Hematopoietic multipotent progenitor cell treated with erythropoietin and hydrocortisone succinate and interleukin-3 and kit ligand, for 15 days (in vitro differentiated cells): ENCODE measurements at regions not wholly inside any gene's neighbourhood (a gene's known extent, or its start where the extent isn't known, plus 50 kb on each side); places are given as distances from the start of the nearest gene placed in this dataset.

ENCODE experiments used
- DNase-seq: peaks from one replicate; pipeline ENCODE4 v3.0.0-alpha.2; 2015; ENCODE audit warnings: low spot score

- no peak for DNase-seq
These were observed 350.8 kb downstream of the PTPRU start for GRCh38 chr1:29586991-29587745.

- DNase-seq: no peak
These were observed 349.9 kb downstream of the PTPRU start for GRCh38 chr1:29586215-29586614.

GRCh38 chr1:29585656-29586055 is 349.3 kb downstream of the PTPRU start:
- no peak for DNase-seq

GRCh38 chr1:29585201-29585600 is 348.9 kb downstream of the PTPRU start:
- DNase-seq: no peak

GRCh38 chr1:29584776-29585175 is 348.5 kb downstream of the PTPRU start:
- DNase-seq: no peak

- DNase-seq: no peak
These were observed 348.0 kb downstream of the PTPRU start for GRCh38 chr1:29584362-29584761.

GRCh38 chr1:29583727-29584126 is 347.4 kb downstream of the PTPRU start:
- DNase-seq: no peak

GRCh38 chr1:29581256-29581655 is 344.9 kb downstream of the PTPRU start:
- no peak for DNase-seq

- DNase-seq: no peak
These were observed 343.6 kb downstream of the PTPRU start for GRCh38 chr1:29579821-29580425.

- DNase-seq: no peak
These were observed 341.2 kb downstream of the PTPRU start for GRCh38 chr1:29577512-29577911.

- DNase-seq: no peak
These were observed 340.2 kb downstream of the PTPRU start for GRCh38 chr1:29576510-29576909.

GRCh38 chr1:29575826-29576225 is 339.5 kb downstream of the PTPRU start:
- DNase-seq: no peak

GRCh38 chr1:29575277-29575676 is 339.0 kb downstream of the PTPRU start:
- DNase-seq: no peak

GRCh38 chr1:29574871-29575270 is 338.5 kb downstream of the PTPRU start:
- no peak for DNase-seq

- DNase-seq: no peak
These were observed 333.8 kb downstream of the PTPRU start for GRCh38 chr1:29569971-29570634.

- DNase-seq: no peak
These were observed 330.9 kb downstream of the PTPRU start for GRCh38 chr1:29567257-29567656.

GRCh38 chr1:29565490-29565889 is 329.2 kb downstream of the PTPRU start:
- no peak for DNase-seq

GRCh38 chr1:29563571-29563970 is 327.2 kb downstream of the PTPRU start:
- DNase-seq: no peak

GRCh38 chr1:29563092-29563491 is 326.8 kb downstream of the PTPRU start:
- no peak for DNase-seq

GRCh38 chr1:29559056-29559455 is 322.7 kb downstream of the PTPRU start:
- no peak for DNase-seq

GRCh38 chr1:29557701-29558600 is 321.6 kb downstream of the PTPRU start:
- DNase-seq: no peak

GRCh38 chr1:29557066-29557465 is 320.7 kb downstream of the PTPRU start:
- DNase-seq: no peak
